ENCODE measurements at regions not wholly inside any gene's neighbourhood (a gene's known extent, or its start where the extent isn't known, plus 50 kb on each side); places are given as distances from the start of the nearest gene placed in this dataset.
"Not testable (repeated sequence)": the region's sequence is repeated elsewhere in the genome, so short reads cannot be mapped to it uniquely, and the experiment has no call there.

GRCh38 chr19:28076628-28077027, 1136.3 kb downstream of the UQCRFS1 start:
- Mint-ChIP-seq H3K36me3 (no peaks in the 10 kb centered on the region), H3K27ac (no peak overlapping the region)

GRCh38 chr19:28075229-28075628, 1137.7 kb downstream of the UQCRFS1 start:
- H3K27ac Mint-ChIP-seq, result no peak overlapping the region

More at GRCh38 chr19:28076628-28077027, 1136.3 kb downstream of the UQCRFS1 start:
- DNase-seq (ENCODE audit: low spot score), result no peak
- Mint-ChIP-seq H3K27me3 (no peaks in the 10 kb centered on the region), H3K4me1 (ENCODE audit: low read depth in 2 of 2) (no peaks in the 10 kb centered on the region), H3K9me3 (peaks cover 21% of the 10 kb centered on the region), H3K4me3 (no peak overlapping the region)
- ATAC-seq, result no peak

DNA sequence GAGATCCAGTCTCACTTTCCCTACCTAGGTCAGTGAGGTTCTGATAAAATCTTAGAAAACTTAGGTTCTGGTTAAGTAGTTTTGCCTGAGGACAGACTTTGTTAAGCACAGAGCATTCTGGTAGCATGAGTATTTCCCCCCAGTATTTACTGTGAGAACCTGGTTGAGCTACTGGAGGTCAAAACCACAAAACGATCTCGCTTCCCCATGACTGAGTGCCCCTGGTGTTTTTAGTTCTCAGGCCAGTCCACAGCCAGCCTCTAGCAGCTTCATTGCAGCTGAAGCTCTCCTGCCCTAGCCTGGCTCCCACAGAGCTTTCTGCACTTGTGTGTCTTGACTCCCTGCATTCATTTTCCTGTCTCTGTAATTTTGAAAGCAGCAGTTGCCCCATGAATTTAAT, 1138.2 kb downstream of the UQCRFS1 start:
- H3K9me3 Mint-ChIP-seq, result peaks cover 17% of the 10 kb centered on the region
- DNase-seq (ENCODE audit: low spot score) (no peak), ATAC-seq (no peak)
- H3K4me3 Mint-ChIP-seq, result no peak overlapping the region
- H3K27me3 Mint-ChIP-seq, result no peaks in the 10 kb centered on the region
- H3K36me3 Mint-ChIP-seq, result no peaks in the 10 kb centered on the region
- no peak overlapping the region for H3K27ac Mint-ChIP-seq
- no peaks in the 10 kb centered on the region for H3K4me1 Mint-ChIP-seq (ENCODE audit: low read depth in 2 of 2)

More at GRCh38 chr19:28075229-28075628, 1137.7 kb downstream of the UQCRFS1 start:
- Mint-ChIP-seq H3K27me3 (no peaks in the 10 kb centered on the region), H3K4me1 (ENCODE audit: low read depth in 2 of 2) (no peaks in the 10 kb centered on the region), H3K36me3 (no peaks in the 10 kb centered on the region), H3K4me3 (no peak overlapping the region), H3K9me3 (peaks cover 17% of the 10 kb centered on the region)
- ATAC-seq, result no peak
- DNase-seq (ENCODE audit: low spot score), result no peak

GRCh38 chr19:28067882-28068281, 1145.1 kb downstream of the UQCRFS1 start:
- H3K4me3 Mint-ChIP-seq, result no peak overlapping the region
- ATAC-seq (no peak), DNase-seq (ENCODE audit: low spot score) (no peak)
- H3K27me3 Mint-ChIP-seq, result no peaks in the 10 kb centered on the region
- no peak overlapping the region for H3K27ac Mint-ChIP-seq
- no peaks in the 10 kb centered on the region for H3K4me1 Mint-ChIP-seq (ENCODE audit: low read depth in 2 of 2)
- H3K36me3 Mint-ChIP-seq, result no peaks in the 10 kb centered on the region
- no peaks in the 10 kb centered on the region for H3K9me3 Mint-ChIP-seq

DNA sequence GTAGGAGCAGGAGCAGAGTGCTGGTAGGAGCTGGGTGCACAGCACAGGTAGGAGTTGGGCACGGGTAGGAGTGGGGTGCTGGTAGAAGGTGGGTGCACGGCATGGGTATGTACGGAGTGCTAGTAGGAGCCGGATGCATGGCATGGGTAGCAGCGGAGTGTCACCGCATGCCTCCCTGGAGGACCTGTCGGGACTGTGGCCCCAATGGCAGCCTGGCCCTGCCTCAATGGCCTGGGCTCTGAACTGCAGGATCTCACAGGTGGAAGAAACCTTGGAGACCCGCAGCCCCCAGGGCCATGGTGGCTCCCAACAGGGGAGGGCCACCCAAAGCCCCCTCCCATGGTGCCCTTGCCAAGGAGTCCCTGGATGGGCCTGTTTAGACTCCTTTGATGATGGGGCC, 1146.0 kb downstream of the UQCRFS1 start:
- H3K9me3 Mint-ChIP-seq, result no peaks in the 10 kb centered on the region
- no peaks in the 10 kb centered on the region for H3K27me3 Mint-ChIP-seq
- H3K4me3 Mint-ChIP-seq, result no peak overlapping the region
- no peaks in the 10 kb centered on the region for H3K4me1 Mint-ChIP-seq (ENCODE audit: low read depth in 2 of 2)
- no peak for ATAC-seq
- H3K27ac Mint-ChIP-seq, result no peak overlapping the region
- no peak for DNase-seq (ENCODE audit: low spot score)
- H3K36me3 Mint-ChIP-seq, result no peaks in the 10 kb centered on the region

- Mint-ChIP-seq H3K4me1 (ENCODE audit: low read depth in 2 of 2) (no peaks in the 10 kb centered on the region), H3K27me3 (no peaks in the 10 kb centered on the region), H3K27ac (no peak overlapping the region), H3K4me3 (no peak overlapping the region), H3K36me3 (no peaks in the 10 kb centered on the region), H3K9me3 (no peaks in the 10 kb centered on the region)
- DNase-seq (ENCODE audit: low spot score) (no peak), ATAC-seq (no peak)
Observed at GRCh38 chr19:28066161-28066560, 1146.8 kb downstream of the UQCRFS1 start.

GRCh38 chr19:28065026-28065425, 1147.9 kb downstream of the UQCRFS1 start:
- DNase-seq (ENCODE audit: low spot score) (no peak), ATAC-seq (no peak)
- H3K27me3 Mint-ChIP-seq, result no peaks in the 10 kb centered on the region
- H3K4me3 Mint-ChIP-seq, result no peak overlapping the region
- no peak overlapping the region for H3K27ac Mint-ChIP-seq
- H3K9me3 Mint-ChIP-seq, result no peaks in the 10 kb centered on the region
- H3K36me3 Mint-ChIP-seq, result no peaks in the 10 kb centered on the region
- H3K4me1 Mint-ChIP-seq (ENCODE audit: low read depth in 2 of 2), result no peaks in the 10 kb centered on the region

DNA sequence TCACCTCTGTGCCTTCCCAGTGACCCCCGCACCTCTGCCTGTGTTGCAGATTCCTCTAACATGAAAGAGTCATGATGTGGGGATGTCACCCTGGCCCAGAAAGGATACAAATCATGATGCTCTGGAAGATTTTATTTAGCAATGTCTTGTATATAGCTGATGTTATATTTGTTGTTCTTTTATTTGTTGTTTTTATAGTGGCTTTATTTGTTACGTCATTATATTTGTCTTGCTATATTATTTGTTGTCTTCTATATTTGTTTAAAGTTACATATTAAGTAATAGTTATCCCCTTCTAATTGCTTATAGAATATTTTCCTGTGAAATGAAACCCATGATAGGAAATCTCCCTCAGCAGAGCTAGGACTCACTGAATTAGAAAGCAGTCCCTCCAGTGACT, 1149.2 kb downstream of the UQCRFS1 start:
- no peak for ATAC-seq
- no peak overlapping the region for H3K4me3 Mint-ChIP-seq

DNA sequence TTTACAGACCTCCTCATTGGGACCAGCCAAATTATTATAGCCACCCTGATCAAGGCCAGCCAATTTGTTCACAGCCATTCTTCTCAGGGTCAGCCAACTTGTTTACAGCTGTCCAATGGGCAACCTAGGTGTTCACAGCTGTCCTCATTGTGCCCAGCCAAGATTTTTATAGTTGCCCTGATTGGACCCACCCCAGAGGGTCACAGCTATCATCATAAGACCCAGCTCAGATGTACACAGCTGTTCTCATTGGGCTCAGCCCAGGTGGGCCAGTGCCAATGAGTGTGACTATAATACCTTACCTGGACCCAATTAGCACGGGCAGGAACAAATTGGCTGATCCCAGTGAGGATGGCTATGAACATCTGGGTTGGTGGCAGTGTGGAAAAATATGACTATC, 1151.8 kb downstream of the UQCRFS1 start:
- H3K4me1 Mint-ChIP-seq (ENCODE audit: low read depth in 2 of 2), result no peaks in the 10 kb centered on the region

More for the DNA sequence above, 1149.2 kb downstream of the UQCRFS1 start:
- Mint-ChIP-seq H3K9me3 (no peaks in the 10 kb centered on the region), H3K27me3 (no peaks in the 10 kb centered on the region), H3K27ac (no peak overlapping the region), H3K4me1 (ENCODE audit: low read depth in 2 of 2) (no peaks in the 10 kb centered on the region), H3K36me3 (no peaks in the 10 kb centered on the region)
- no peak for DNase-seq (ENCODE audit: low spot score)

DNA sequence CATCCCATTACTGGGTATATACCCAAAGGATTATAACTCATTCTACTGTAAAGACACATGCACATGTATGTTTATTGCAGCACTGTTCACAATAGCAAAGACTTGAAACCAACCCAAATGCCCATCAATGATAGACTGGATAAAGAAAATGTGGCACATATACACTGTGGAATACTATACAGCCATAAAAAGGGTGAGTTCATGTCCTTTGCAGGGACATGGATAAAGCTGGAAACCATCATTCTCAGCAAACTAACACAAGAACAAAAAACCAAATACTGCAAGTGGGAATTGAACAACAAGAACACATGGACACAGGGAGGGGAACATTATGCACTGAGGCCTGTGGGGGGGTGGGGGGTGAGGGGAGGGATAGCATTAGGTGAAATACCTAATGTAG, 1155.9 kb downstream of the UQCRFS1 start:
- not testable (repeated sequence) for H3K4me3 Mint-ChIP-seq; ATAC-seq; H3K36me3 Mint-ChIP-seq; H3K4me1 Mint-ChIP-seq (ENCODE audit: low read depth in 2 of 2); H3K27ac Mint-ChIP-seq; DNase-seq (ENCODE audit: low spot score); H3K27me3 Mint-ChIP-seq
- peaks cover 17% of the 10 kb centered on the region for H3K9me3 Mint-ChIP-seq

More for the DNA sequence above, 1151.8 kb downstream of the UQCRFS1 start:
- Mint-ChIP-seq H3K27me3 (no peaks in the 10 kb centered on the region), H3K27ac (no peak overlapping the region), H3K9me3 (peaks cover 5% of the 10 kb centered on the region), H3K4me3 (no peak overlapping the region), H3K36me3 (no peaks in the 10 kb centered on the region)
- no peak for DNase-seq (ENCODE audit: low spot score)
- no peak for ATAC-seq

DNA sequence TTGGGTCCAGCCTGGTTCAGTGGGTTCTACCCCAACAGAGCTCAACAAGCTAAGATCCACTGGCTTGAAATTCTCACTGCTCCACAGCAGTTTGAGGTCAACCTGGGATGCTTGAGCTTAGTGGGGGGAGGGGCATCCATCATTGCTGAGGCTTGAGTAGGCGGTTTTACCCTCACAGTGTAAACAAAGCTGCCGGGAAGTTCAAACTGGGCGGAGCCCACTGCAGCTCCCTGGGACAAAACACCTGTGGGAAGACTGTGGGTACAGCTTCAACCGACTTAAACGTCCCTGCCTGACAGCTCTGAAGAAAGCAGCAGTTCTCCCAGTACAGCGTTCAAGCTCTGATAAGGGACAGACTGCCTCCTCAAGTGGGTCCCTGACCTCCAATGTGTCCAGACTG, 1161.9 kb downstream of the UQCRFS1 start:
- Mint-ChIP-seq H3K4me1 (ENCODE audit: low read depth in 2 of 2) (no peaks in the 10 kb centered on the region), H3K27me3 (no peaks in the 10 kb centered on the region), H3K4me3 (no peak overlapping the region), H3K9me3 (peaks cover 18% of the 10 kb centered on the region), H3K27ac (no peak overlapping the region), H3K36me3 (no peaks in the 10 kb centered on the region)
- no peak for ATAC-seq
- DNase-seq (ENCODE audit: low spot score), result no peak

DNA sequence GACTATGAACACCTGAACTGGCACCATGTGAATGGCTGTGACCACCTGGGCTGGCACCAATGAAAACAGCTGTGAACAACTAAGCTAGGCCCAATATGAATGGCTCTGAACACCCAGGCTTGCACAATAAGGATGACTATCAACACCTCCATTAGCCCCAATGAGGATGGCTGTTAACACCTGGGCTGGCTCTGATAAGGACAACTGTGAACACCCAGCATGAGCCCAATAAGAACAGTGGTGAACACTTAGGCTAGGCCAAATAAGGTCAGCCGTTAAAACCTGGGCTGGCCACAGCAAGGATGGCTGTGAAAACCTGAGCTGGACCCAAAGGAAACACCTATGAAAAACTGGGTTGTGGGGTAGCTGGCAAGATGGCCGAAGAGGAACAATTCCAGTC, 1163.1 kb downstream of the UQCRFS1 start:
- Mint-ChIP-seq H3K36me3 (no peaks in the 10 kb centered on the region), H3K4me3 (no peak overlapping the region), H3K9me3 (peaks cover 14% of the 10 kb centered on the region), H3K27ac (no peak overlapping the region), H3K4me1 (ENCODE audit: low read depth in 2 of 2) (no peaks in the 10 kb centered on the region), H3K27me3 (no peaks in the 10 kb centered on the region)
- no peak for ATAC-seq
- no peak for DNase-seq (ENCODE audit: low spot score)

GRCh38 chr19:28046932-28047331, 1166.0 kb downstream of the UQCRFS1 start:
- no peaks in the 10 kb centered on the region for H3K4me1 Mint-ChIP-seq (ENCODE audit: low read depth in 2 of 2)
- DNase-seq (ENCODE audit: low spot score), result no peak
- no peaks in the 10 kb centered on the region for H3K36me3 Mint-ChIP-seq
- H3K27ac Mint-ChIP-seq, result no peak overlapping the region
- H3K4me3 Mint-ChIP-seq, result no peak overlapping the region
- H3K27me3 Mint-ChIP-seq, result no peaks in the 10 kb centered on the region
- ATAC-seq, result no peak
- peaks cover 8% of the 10 kb centered on the region for H3K9me3 Mint-ChIP-seq

- Mint-ChIP-seq H3K27me3 (no peaks in the 10 kb centered on the region), H3K4me1 (ENCODE audit: low read depth in 2 of 2) (no peaks in the 10 kb centered on the region), H3K4me3 (no peak overlapping the region), H3K36me3 (no peaks in the 10 kb centered on the region), H3K27ac (no peak overlapping the region), H3K9me3 (peaks cover 6% of the 10 kb centered on the region)
- ATAC-seq (no peak), DNase-seq (ENCODE audit: low spot score) (no peak)
Observed at GRCh38 chr19:28045621-28046020, 1167.3 kb downstream of the UQCRFS1 start.

DNA sequence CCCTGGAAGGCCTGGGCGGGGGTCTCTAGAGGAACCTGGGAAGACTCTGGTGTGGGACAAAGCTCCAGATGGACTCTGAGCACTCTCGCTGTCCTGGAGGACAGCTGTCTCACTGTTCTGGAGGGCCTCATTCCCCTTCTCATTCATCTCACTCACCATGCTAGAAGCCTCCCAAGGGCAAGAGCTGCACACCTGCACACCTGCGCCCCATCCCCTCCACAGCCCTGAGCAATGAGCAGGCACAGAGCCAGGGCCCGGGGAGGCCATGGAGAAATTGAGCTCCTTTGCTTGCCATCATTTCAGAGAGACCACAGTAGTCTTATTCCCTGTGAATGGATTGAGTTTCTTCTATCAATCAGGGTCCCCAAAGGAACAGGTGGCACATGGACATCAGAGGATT, 1168.5 kb downstream of the UQCRFS1 start:
- ATAC-seq (no peak), DNase-seq (ENCODE audit: low spot score) (no peak)
- Mint-ChIP-seq H3K9me3 (peaks cover 6% of the 10 kb centered on the region), H3K4me3 (no peak overlapping the region), H3K4me1 (ENCODE audit: low read depth in 2 of 2) (no peaks in the 10 kb centered on the region), H3K36me3 (no peaks in the 10 kb centered on the region), H3K27ac (no peak overlapping the region), H3K27me3 (no peaks in the 10 kb centered on the region)
